DND-41 (cell line): ENCODE measurements at regions not wholly inside any gene's neighbourhood (a gene's known extent, or its start where the extent isn't known, plus 50 kb on each side); places are given as distances from the start of the nearest gene placed in this dataset.

Experiments
- ATAC-seq: fragments of 200-7000 bp; cut with Tn5 transposase; 3 replicates; pipeline ENCODE4 v1.9.1; 2021; ENCODE audit warnings: low read depth; ENCODE audit not compliant: insufficient read depth
- DNase-seq: peaks from one replicate; pipeline ENCODE4 v3.0.0-alpha.2; 2020
- H2AFZ ChIP-seq: 2 replicates; pipeline ENCODE4 v1.6.0; 2012; ENCODE audit warnings: low read depth, low read length
- H3K27ac ChIP-seq: 2 replicates; pipeline ENCODE4 v1.5.1; 2012; ENCODE audit warnings: low read length, inconsistent platforms
- H3K27me3 ChIP-seq: fragments of 200-600 bp; sonication (generic); 2 replicates; pipeline ENCODE4 v1.6.0; 2012; ENCODE audit warnings: low read length, mild to moderate bottlenecking, inconsistent platforms; ENCODE audit not compliant: insufficient read depth, poor library complexity
- H3K36me3 ChIP-seq: 2 replicates; pipeline ENCODE4 v1.5.1; 2012; ENCODE audit warnings: low read length, inconsistent platforms; ENCODE audit not compliant: insufficient read depth
- H3K4me1 ChIP-seq: 2 replicates; pipeline ENCODE4 v1.5.1; 2012; ENCODE audit warnings: mild to moderate bottlenecking, low read length; ENCODE audit not compliant: insufficient read depth
- H3K4me2 ChIP-seq: 2 replicates; pipeline ENCODE4 v1.6.0; 2012; ENCODE audit warnings: mild to moderate bottlenecking, moderate library complexity, low read length, inconsistent platforms; ENCODE audit not compliant: insufficient read depth
- H3K4me3 ChIP-seq, 2 experiments: fragments of 200-600 bp in 1 of 2; shearing (Covaris generic) in 1 of 2; 2 replicates each; pipeline ENCODE4 v1.5.1; 2012 to 2016; ENCODE audit warnings: inconsistent platforms in 2 of 2, low read length in 2 of 2, mild to moderate bottlenecking in 2 of 2, low read depth in 1 of 2, moderate library complexity in 1 of 2
- H3K79me2 ChIP-seq: 2 replicates; pipeline ENCODE4 v1.6.0; 2012; ENCODE audit warnings: low read length, inconsistent platforms; ENCODE audit not compliant: insufficient read depth
- H3K9ac ChIP-seq: 2 replicates; pipeline ENCODE4 v1.6.0; 2012; ENCODE audit warnings: low read depth, mild to moderate bottlenecking, inconsistent platforms, low read length, moderate library complexity
- H3K9me3 ChIP-seq: 2 replicates; pipeline ENCODE4 v1.5.1; 2012; ENCODE audit warnings: low read length, moderate library complexity, mild to moderate bottlenecking, inconsistent platforms; ENCODE audit not compliant: insufficient read depth, severe bottlenecking
- H4K20me1 ChIP-seq: 2 replicates; pipeline ENCODE4 v1.6.0; 2012; ENCODE audit warnings: low read length; ENCODE audit not compliant: insufficient read depth
- CTCF ChIP-seq: IDR thresholded peaks from 2 replicates; pipeline ENCODE4 v1.5.1; 2012; ENCODE audit warnings: borderline replicate concordance, low read length, moderate library complexity, mild to moderate bottlenecking; ENCODE audit not compliant: poor library complexity, severe bottlenecking; ENCODE audit errors: extremely low read depth
- EZH2 ChIP-seq: IDR thresholded peaks from 3 replicates; pipeline ENCODE4 v1.6.1; 2012; ENCODE audit warnings: borderline replicate concordance, low read depth, mild to moderate bottlenecking, moderate library complexity, low read length, inconsistent platforms; ENCODE audit not compliant: severe bottlenecking

DNA sequence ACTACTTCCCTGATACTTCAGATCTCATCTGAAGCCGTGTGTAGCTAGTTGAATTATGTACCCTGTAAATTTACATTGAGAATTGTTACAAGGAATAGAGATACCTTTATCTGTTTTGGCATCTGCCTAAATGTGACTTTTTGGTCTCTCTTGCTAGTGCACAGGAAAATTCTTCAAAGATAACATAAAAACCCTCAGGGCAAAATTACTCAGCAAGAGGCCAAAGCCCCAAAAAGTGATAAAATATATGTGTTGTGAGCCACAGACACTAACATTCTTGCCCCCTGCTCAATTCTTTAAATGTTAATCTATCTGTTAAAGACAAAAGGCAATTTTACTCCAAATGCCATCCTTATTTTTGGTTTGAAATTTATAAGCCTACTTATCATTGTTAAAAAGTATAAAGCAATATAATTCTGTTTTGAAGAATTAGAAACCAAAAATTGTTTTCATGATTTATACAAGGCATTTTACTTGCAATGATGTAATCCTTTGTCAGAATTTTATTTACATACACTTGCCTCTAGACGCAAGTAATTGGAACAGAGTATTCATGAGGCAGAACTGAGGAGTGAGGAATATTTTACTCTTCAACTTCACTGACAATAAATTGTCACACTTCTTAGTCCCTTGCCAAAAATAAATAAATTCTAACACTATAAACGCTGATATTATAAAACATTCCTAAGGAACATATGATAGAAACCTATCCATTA, 186.2 kb downstream of the EPM2A start:
- DNase-seq (no peak), ATAC-seq (no peak)
- Histone ChIP-seq H3K4me3 (no peak overlapping the region), H3K4me1 (no peaks in the 10 kb centered on the region), H3K79me2 (no peaks in the 10 kb centered on the region), H3K4me2 (no peak overlapping the region), H3K27ac (no peak overlapping the region), H3K27me3 (no peaks in the 10 kb centered on the region), H3K9me3 (no peaks in the 10 kb centered on the region), H2AFZ (no peak overlapping the region), H3K9ac (no peak overlapping the region), H4K20me1 (no peaks in the 10 kb centered on the region), H3K36me3 (no peaks in the 10 kb centered on the region)
- TF ChIP-seq EZH2 (no peak), CTCF (no peak)

DNA sequence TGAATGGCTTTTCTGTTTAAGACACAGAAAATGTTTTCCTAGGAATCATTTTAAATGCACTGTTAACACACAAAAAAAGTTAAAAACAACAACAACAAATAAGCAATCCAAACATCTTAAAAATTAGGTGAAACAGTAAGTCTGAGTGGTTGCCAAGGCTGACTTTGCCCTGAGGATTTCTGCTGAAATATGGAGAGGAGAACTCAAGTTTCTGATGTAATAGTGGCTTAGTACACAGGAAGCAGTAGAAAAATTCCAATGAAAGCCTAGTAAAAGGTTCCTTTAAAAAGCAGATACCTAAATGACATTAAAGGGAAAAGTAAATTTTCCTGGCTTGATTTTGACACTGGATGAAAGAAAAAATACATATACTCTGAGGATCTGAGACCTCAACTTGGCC, 184.2 kb downstream of the EPM2A start:
- Histone ChIP-seq H3K9ac (no peak overlapping the region), H3K27ac (no peak overlapping the region), H3K4me3 (no peak overlapping the region), H3K27me3 (no peaks in the 10 kb centered on the region), H3K36me3 (no peaks in the 10 kb centered on the region), H3K9me3 (no peaks in the 10 kb centered on the region), H4K20me1 (no peaks in the 10 kb centered on the region), H3K4me1 (no peaks in the 10 kb centered on the region), H3K79me2 (no peaks in the 10 kb centered on the region), H3K4me2 (no peak overlapping the region), H2AFZ (no peak overlapping the region)
- TF ChIP-seq CTCF (no peak), EZH2 (no peak)
- DNase-seq (no peak), ATAC-seq (no peak)

DNA sequence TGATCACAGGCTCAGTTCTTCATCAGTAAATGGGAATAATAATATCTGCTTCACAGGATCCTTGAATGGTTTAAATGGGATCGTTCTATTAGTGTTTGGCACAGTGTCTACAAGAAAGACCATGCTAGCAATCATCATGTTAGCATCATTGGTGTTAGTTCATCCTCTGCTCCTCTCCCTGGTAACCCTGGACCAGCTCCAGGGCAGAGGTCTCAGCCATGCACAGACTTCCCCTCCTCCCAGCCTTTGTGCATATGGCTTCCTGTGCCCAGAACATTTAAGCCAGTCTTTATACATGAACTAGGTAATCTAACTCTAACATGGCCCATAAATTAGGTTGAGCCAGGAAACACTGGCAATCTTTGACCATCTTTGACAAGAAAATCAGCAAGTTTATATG, 180.2 kb downstream of the EPM2A start:
- H3K79me2 ChIP-seq = no peaks in the 10 kb centered on the region
- no peaks in the 10 kb centered on the region for H4K20me1 ChIP-seq
- no peak overlapping the region for H3K4me3 ChIP-seq
- no peak overlapping the region for H3K9ac ChIP-seq
- no peaks in the 10 kb centered on the region for H3K36me3 ChIP-seq
- H2AFZ ChIP-seq = no peak overlapping the region
- H3K4me2 ChIP-seq = no peak overlapping the region
- DNase-seq (no peak), ATAC-seq (no peak)
- H3K9me3 ChIP-seq = no peaks in the 10 kb centered on the region
- TF ChIP-seq EZH2 (no peak), CTCF (no peak)
- no peak overlapping the region for H3K27ac ChIP-seq
- H3K27me3 ChIP-seq = no peaks in the 10 kb centered on the region
- H3K4me1 ChIP-seq = no peaks in the 10 kb centered on the region

- Histone ChIP-seq H3K27ac (no peak overlapping the region), H3K36me3 (no peaks in the 10 kb centered on the region), H3K79me2 (no peaks in the 10 kb centered on the region), H2AFZ (no peak overlapping the region), H4K20me1 (no peaks in the 10 kb centered on the region), H3K9ac (no peak overlapping the region), H3K4me2 (no peak overlapping the region), H3K9me3 (no peaks in the 10 kb centered on the region), H3K27me3 (no peaks in the 10 kb centered on the region), H3K4me3 (no peak overlapping the region), H3K4me1 (no peaks in the 10 kb centered on the region)
- TF ChIP-seq EZH2 (no peak), CTCF (no peak)
- no peak for ATAC-seq
- DNase-seq = no peak
These were observed 177.8 kb downstream of the EPM2A start for GRCh38 chr6:145557474-145557873.
